HepG2 (cell line): ENCODE measurements at regions not wholly inside any gene's neighbourhood (a gene's known extent, or its start where the extent isn't known, plus 50 kb on each side); places are given as distances from the start of the nearest gene placed in this dataset.

Experiments used
- ATAC-seq: fragments of 200-7000 bp; cut with Tn5 transposase; 3 replicates; pipeline ENCODE4 v1.9.1; 2020; ENCODE audit warnings: mild to moderate bottlenecking, moderate library complexity
- BruUV-seq: library from RNA; stranded (reverse); fragments of 400-500 nt; replicated peaks from 2 replicates; lab custom pipeline; 2021; lab: Mats Ljungman, UMichigan
- CTCF ChIA-PET: fragments of 300-600 bp; formaldehyde crosslinking; extraction: SDS; loops from one replicate; lab custom pipeline; 2021; ENCODE audit warnings: low total read pairs, inconsistent platforms, low intra/inter-chr PET ratio; lab: Yijun Ruan, JAX
- POLR2A ChIA-PET: fragments of 350-600 bp; sonication (Branson Sonifier 250); formaldehyde crosslinking; loops from one replicate; lab custom pipeline; 2020; ENCODE audit warnings: antibody characterized with exemption, inconsistent platforms; lab: Yijun Ruan, JAX
- DNase-seq: peaks from one replicate; pipeline ENCODE4 v3.0.0-alpha.2; 2015; ENCODE audit warnings: low spot score
- FAIRE-seq: peaks from 3 replicates; lab custom pipeline; 2011; peaks lifted over from hg19 to GRCh38; lab: Jason Lieb, UNC
- H2AFZ ChIP-seq: one replicate; pipeline ENCODE4 v1.6.1; 2011; ENCODE audit warnings: low read length, inconsistent platforms
- H3K27ac ChIP-seq: fragments of 300-600 bp; 3 replicates; pipeline ENCODE4 v1.8.0; 2011; ENCODE audit warnings: mixed run types, mild to moderate bottlenecking, mixed read lengths, low read length, inconsistent platforms; ENCODE audit not compliant: insufficient read depth; ENCODE audit errors: extremely low read length
- H3K27me3 ChIP-seq, 2 experiments: fragments of 200-600 bp in 1 of 2; 2 replicates in 1 of 2; 3 replicates in 1 of 2; pipeline versions ENCODE4 v1.6.0 to v1.8.0; 2011; ENCODE audit warnings: low read length in 2 of 2, mild to moderate bottlenecking in 2 of 2, moderate library complexity in 2 of 2, inconsistent platforms in 1 of 2; ENCODE audit not compliant: insufficient read depth in 2 of 2, control insufficient read depth in 1 of 2
- H3K36me3 ChIP-seq, 2 experiments: fragments of 200-600 bp in 1 of 2; replicated peaks in 1 of 2; 2 replicates in 1 of 2; 3 replicates in 1 of 2; pipeline versions ENCODE4 v1.5.1 to v1.8.0; 2011; ENCODE audit warnings: low read length in 2 of 2, inconsistent platforms in 1 of 2; ENCODE audit not compliant: insufficient read depth in 2 of 2, control insufficient read depth in 1 of 2
- H3K4me1 ChIP-seq: 2 replicates; pipeline ENCODE4 v1.5.1; 2012; ENCODE audit warnings: low read length, inconsistent platforms; ENCODE audit not compliant: insufficient read depth
- H3K4me2 ChIP-seq: 2 replicates; pipeline ENCODE4 v1.6.0; 2011; ENCODE audit warnings: low read depth, low read length, inconsistent platforms
- H3K4me3 ChIP-seq, 3 experiments: fragments of 200-600 bp in 1 of 3; sonication (generic), shearing (Covaris generic) in 1 of 3; replicated peaks in 1 of 3; 2 replicates each; pipeline ENCODE4 v1.5.1; 2011 to 2016; ENCODE audit warnings: low read length in 3 of 3, inconsistent platforms in 2 of 3, low read depth in 2 of 3, mild to moderate bottlenecking in 2 of 3, control low read depth in 1 of 3, mixed read lengths in 1 of 3; ENCODE audit not compliant: insufficient read depth in 1 of 3
- H3K79me2 ChIP-seq: one replicate; pipeline ENCODE4 v1.6.1; 2011; ENCODE audit warnings: low read length, inconsistent platforms; ENCODE audit not compliant: insufficient read depth
- H3K9ac ChIP-seq: 2 replicates; pipeline ENCODE4 v1.6.0; 2011; ENCODE audit warnings: mild to moderate bottlenecking, low read depth, low read length, inconsistent platforms; ENCODE audit not compliant: insufficient read depth
- H3K9me3 ChIP-seq: 2 replicates; pipeline ENCODE4 v1.5.1; 2012; ENCODE audit warnings: mild to moderate bottlenecking, low read length
- H4K20me1 ChIP-seq: 2 replicates; pipeline ENCODE4 v1.6.0; 2011; ENCODE audit warnings: inconsistent platforms, mild to moderate bottlenecking, low read length, moderate library complexity; ENCODE audit not compliant: insufficient read depth
- HMGXB3 ChIP-seq: sonication (generic); formaldehyde crosslinking; IDR thresholded peaks from 2 replicates; pipeline ENCODE4 v1.4.0; 2020; ENCODE audit warnings: missing genetic modification reagents, borderline replicate concordance
- KDM3A ChIP-seq: IDR thresholded peaks from 2 replicates; pipeline ENCODE4 v1.6.1; 2018; ENCODE audit warnings: low read depth, missing compliant biosample characterization
- SOX6 ChIP-seq, 2 experiments: fragments of 450-650 bp in 1 of 2; sonication (generic) in 1 of 2; formaldehyde crosslinking in 1 of 2; IDR thresholded peaks; 2 replicates each; pipeline versions ENCODE4 v1.4.0 to v1.6.1; 2017 to 2020; ENCODE audit warnings: antibody characterized with exemption in 1 of 2, mild to moderate bottlenecking in 1 of 2, missing genetic modification reagents in 1 of 2
- TBL1XR1 ChIP-seq: fragments of 150-350 bp; IDR thresholded peaks from 2 replicates; pipeline ENCODE4 v1.6.1; 2014; ENCODE audit warnings: borderline replicate concordance, low read length; ENCODE audit not compliant: partially characterized antibody
- ZNF280D ChIP-seq: sonication (generic); formaldehyde crosslinking; IDR thresholded peaks from 2 replicates; pipeline ENCODE4 v1.5.1; 2020; ENCODE audit warnings: mild to moderate bottlenecking, missing genetic modification reagents
- ZNF451 ChIP-seq: sonication (generic); formaldehyde crosslinking; IDR thresholded peaks from 2 replicates; pipeline ENCODE4 v1.5.0; 2020; ENCODE audit warnings: mild to moderate bottlenecking, missing genetic modification reagents
- ZNF724P ChIP-seq: sonication (generic); formaldehyde crosslinking; IDR thresholded peaks from 2 replicates; pipeline ENCODE4 v1.8.0; 2022; ENCODE audit warnings: missing genetic modification reagents, borderline replicate concordance
- ZNF782 ChIP-seq: sonication (generic); formaldehyde crosslinking; IDR thresholded peaks from 2 replicates; pipeline ENCODE4 v1.4.0; 2020; ENCODE audit warnings: missing genetic modification reagents, mild to moderate bottlenecking, borderline replicate concordance
- WGBS: methylation state at CpG from one replicate; pipeline ENCODE4 v1.1.6; 2017; ENCODE audit warnings: low lambda C conversion rate; 5-methylcytosine and 5-hydroxymethylcytosine counted together
- in situ Hi-C: cut with HindIII; loops from 2 replicates; pipeline ENCODE4 v1.10.0; 2017; ENCODE audit warnings: low pct_unique_long_range_greater_than_20kb; ENCODE audit not compliant: extremely low pct_ligation_motif_present
- intact Hi-C: fragments of 100-400 bp; cut with micrococcal nuclease; formaldehyde crosslinking; loops from one replicate; pipeline ENCODE4 v1.10.0; 2022; ENCODE audit not compliant: unreplicated experiment

GRCh38 chr5:50564558-50564957, 101.9 kb upstream of the PARP8 start:
- Histone ChIP-seq H2AFZ (no peak overlapping the region), H3K4me1 (no peaks in the 10 kb centered on the region), H4K20me1 (no peaks in the 10 kb centered on the region), H3K79me2 (no peaks in the 10 kb centered on the region), H3K27me3 (no peaks in the 10 kb centered on the region), H3K4me2 (no peak overlapping the region), H3K4me3 (no peak overlapping the region), H3K9me3 (peaks cover 41% of the 10 kb centered on the region), H3K27ac (no peak overlapping the region), H3K9ac (no peak overlapping the region)
- in situ Hi-C loops: no loop called here
- intact Hi-C loops: no loop called here
- no peak for ATAC-seq
- 0% methylated on average over 1 of the region's 1 CpG for WGBS
- POLR2A ChIA-PET: no interaction called here
- DNase-seq: no peak
- CTCF ChIA-PET: no interaction called here
- BruUV-seq: no TSS peak
- no peak for TF ChIP-seq ZNF451 (CRISPR knock-in tag)
- TF ChIP-seq, all 625 proteins: peak for 0
- H3K36me3 ChIP-seq: no peaks in the 10 kb centered on the region
- FAIRE-seq: no peak

- ATAC-seq (no peak), FAIRE-seq (no peak), DNase-seq (no peak)
- H3K36me3 ChIP-seq: no peaks in the 10 kb centered on the region
- POLR2A ChIA-PET: no interaction called here
- no TSS peak for BruUV-seq
- H3K4me1 ChIP-seq: no peaks in the 10 kb centered on the region
- intact Hi-C loops (no loop called here), in situ Hi-C loops (no loop called here)
- no peak overlapping the region for H3K27ac ChIP-seq
- no peaks in the 10 kb centered on the region for H3K79me2 ChIP-seq
- H3K4me3 ChIP-seq: no peak overlapping the region
- WGBS: 2% methylated on average over 3 of the region's 3 CpGs
- no peaks in the 10 kb centered on the region for H3K27me3 ChIP-seq
- H4K20me1 ChIP-seq: no peaks in the 10 kb centered on the region
- H3K4me2 ChIP-seq: no peak overlapping the region
- peaks cover 21% of the 10 kb centered on the region for H3K9me3 ChIP-seq
- H3K9ac ChIP-seq: no peak overlapping the region
- CTCF ChIA-PET: no interaction called here
- no peak overlapping the region for H2AFZ ChIP-seq
- TF ChIP-seq TBL1XR1 (no peak), ZNF280D (CRISPR knock-in tag) (no peak), ZNF782 (CRISPR knock-in tag) (no peak), HMGXB3 (CRISPR knock-in tag) (no peak), ZNF724P (CRISPR knock-in tag) (no peak), SOX6 (IDR thresholded peaks at IDR 0.05) (no peak), SOX6 (CRISPR knock-in tag; IDR thresholded peaks at IDR 0.05) (no peak), KDM3A (CRISPR knock-in tag) (no peak)
These were observed 92.3 kb upstream of the PARP8 start for GRCh38 chr5:50574121-50574520.
